GM13976 (cell line): ENCODE measurements at regions not wholly inside any gene's neighbourhood (a gene's known extent, or its start where the extent isn't known, plus 50 kb on each side); places are given as distances from the start of the nearest gene placed in this dataset.

Source experiments
- DNase-seq: peaks from one replicate; pipeline ENCODE4 v3.0.0; 2012; ENCODE audit warnings: low spot score
- CTCF ChIP-seq: IDR thresholded peaks from 2 replicates; pipeline ENCODE4 v1.5.1; 2012; ENCODE audit warnings: borderline replicate concordance, mild to moderate bottlenecking; ENCODE audit not compliant: insufficient read depth; ENCODE audit errors: extremely low read depth, missing control alignments, control extremely low read depth
- in situ Hi-C: fragments of 300-500 bp; cut with MboI; formaldehyde crosslinking; loops from one replicate; pipeline ENCODE4 v1.12.0; 2022; ENCODE audit warnings: low sequenced_read_pairs, mixed read lengths, inconsistent platforms; ENCODE audit not compliant: unreplicated experiment

GRCh38 chr5:90290648-90291047 lies 118.9 kb downstream of the CETN3 start:
- no peak for DNase-seq
- in situ Hi-C loops: no loop called here
- no peak for TF ChIP-seq CTCF

DNA sequence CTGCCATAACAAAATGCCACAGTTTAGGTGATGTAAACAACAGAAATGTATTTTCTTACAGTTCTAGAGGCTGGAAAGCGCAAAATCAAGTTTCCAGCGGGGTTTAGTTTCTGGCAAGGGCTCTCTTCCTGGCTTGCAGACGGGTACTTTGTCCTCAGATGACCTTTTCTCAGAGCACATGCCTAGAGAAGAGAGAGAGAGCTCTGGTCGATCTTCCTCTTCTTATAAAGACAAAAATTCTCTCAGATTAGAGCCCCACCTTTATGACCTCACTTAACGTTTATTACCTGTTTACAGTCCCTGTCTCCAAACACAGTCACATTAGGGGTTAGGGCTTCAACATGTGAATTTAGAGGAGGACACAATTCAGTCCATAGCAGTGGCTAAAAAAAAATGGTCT lies 119.7 kb downstream of the CETN3 start:
- TF ChIP-seq CTCF: no peak
- in situ Hi-C loops: no loop called here
- DNase-seq: no peak

DNA sequence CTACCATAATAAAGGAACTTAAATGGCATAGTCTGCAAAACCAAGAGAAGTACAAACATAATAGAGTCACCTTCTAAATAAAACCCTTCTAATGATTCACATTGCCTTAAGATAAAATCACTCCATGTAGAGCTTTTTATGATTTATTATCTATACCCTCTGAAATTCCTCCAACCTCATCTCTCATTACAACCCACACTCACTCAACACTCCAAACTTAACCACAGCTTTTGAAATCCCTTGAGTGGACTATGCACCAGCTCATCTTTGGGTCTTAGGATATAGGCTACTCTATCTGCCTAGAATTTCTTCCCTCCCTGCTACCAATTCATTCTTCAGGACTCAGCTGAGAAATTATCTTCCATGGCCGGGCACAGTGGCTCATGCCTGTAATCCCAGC lies 122.5 kb downstream of the CETN3 start:
- TF ChIP-seq CTCF: no peak
- in situ Hi-C loops: no loop called here
- no peak for DNase-seq

GRCh38 chr5:90285581-90285980 lies 124.0 kb downstream of the CETN3 start:
- no peak for DNase-seq
- in situ Hi-C loops: no loop called here
- no peak for TF ChIP-seq CTCF

- no peak for TF ChIP-seq CTCF
- DNase-seq: no peak
- in situ Hi-C loops: no loop called here
These were observed 125.2 kb downstream of the CETN3 start for GRCh38 chr5:90284375-90284774.

- TF ChIP-seq CTCF: no peak
- DNase-seq: no peak
- in situ Hi-C loops: no loop called here
These were observed 130.5 kb downstream of the CETN3 start for GRCh38 chr5:90279091-90279490.

DNA sequence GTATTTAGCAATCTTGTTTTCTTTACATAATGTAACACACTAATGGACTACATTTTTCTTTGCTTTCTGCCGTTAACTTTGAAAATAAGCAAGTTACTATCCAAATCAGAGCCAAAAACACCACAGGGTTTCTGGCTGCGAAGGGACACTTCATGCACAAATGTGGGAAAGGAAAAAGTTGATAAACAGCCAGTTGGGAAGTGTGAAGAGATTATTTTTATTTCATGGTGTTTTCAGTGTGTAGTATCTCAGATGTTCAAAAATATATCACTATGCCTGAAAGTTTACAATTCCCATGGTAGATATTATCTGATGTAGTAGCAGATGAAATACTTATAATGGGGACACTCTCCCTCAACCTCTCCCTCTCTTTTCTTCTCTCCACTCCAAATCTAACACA lies 135.3 kb downstream of the CETN3 start:
- DNase-seq: no peak
- no peak for TF ChIP-seq CTCF
- in situ Hi-C loops: loop anchor here (25.0 kb wide), 1 partner anchor 1562 kb away; no protein-coding TSS in a partner anchor
